Mucosa of rectum (tissue), 2 donors: ENCODE measurements at regions not wholly inside any gene's neighbourhood (a gene's known extent, or its start where the extent isn't known, plus 50 kb on each side); places are given as distances from the start of the nearest gene placed in this dataset.

Experiments used
- H3K27ac ChIP-seq, 2 donors: one replicate each; pipeline ENCODE4 v1.7.0; 2013; ENCODE audit warnings: inconsistent platforms in 2 of 2, low read depth in 2 of 2, low read length in 2 of 2
- H3K27me3 ChIP-seq, 2 donors: one replicate each; pipeline ENCODE4 v1.7.0; 2013; ENCODE audit warnings: low read length in 2 of 2; ENCODE audit not compliant: control insufficient read depth in 2 of 2, insufficient read depth in 2 of 2
- H3K36me3 ChIP-seq, 2 donors: one replicate each; pipeline ENCODE4 v1.7.0; 2013; ENCODE audit warnings: low read length in 2 of 2; ENCODE audit not compliant: control insufficient read depth in 2 of 2, insufficient read depth in 2 of 2
- H3K4me1 ChIP-seq, 2 donors: one replicate each; pipeline ENCODE4 v1.7.0; 2013; ENCODE audit warnings: low read length in 2 of 2, mild to moderate bottlenecking in 1 of 2; ENCODE audit not compliant: control insufficient read depth in 2 of 2, insufficient read depth in 2 of 2
- H3K4me3 ChIP-seq, 2 donors: one replicate each; pipeline ENCODE4 v1.7.0; 2013; ENCODE audit warnings: low read length in 2 of 2
- H3K9ac ChIP-seq, 2 donors: one replicate each; pipeline ENCODE4 v1.7.0; 2013; ENCODE audit warnings: low read length in 2 of 2, low read depth in 1 of 2, mild to moderate bottlenecking in 1 of 2
- H3K9me3 ChIP-seq, 2 donors: one replicate each; pipeline ENCODE4 v1.7.0; 2013; ENCODE audit warnings: low read length in 2 of 2; ENCODE audit not compliant: control insufficient read depth in 2 of 2
- donor health status: healthy.
- donor health status: Normal muscosa, but diverticular disease.

- Histone ChIP-seq H3K27ac (no peak overlapping the region), H3K4me3 (no peak overlapping the region), H3K36me3 (no peaks in the 10 kb centered on the region), H3K9ac (no peak overlapping the region), H3K9me3 (no peaks in the 10 kb centered on the region), H3K27me3 (no peaks in the 10 kb centered on the region), H3K4me1 (no peaks in the 10 kb centered on the region)
Observed at GRCh38 chr2:226625946-226626345, 173.7 kb downstream of the IRS1 start.

- Histone ChIP-seq H3K9me3 (no peaks in the 10 kb centered on the region), H3K27me3 (no peaks in the 10 kb centered on the region), H3K4me3 (no peak overlapping the region), H3K9ac (no peak overlapping the region), H3K27ac (peak overlapping the region in 1 of 2 donors; percentile 52), H3K36me3 (no peaks in the 10 kb centered on the region), H3K4me1 (peaks cover 4 to 6% of the 10 kb centered on the region in 2 donors)
Observed at GRCh38 chr2:226623587-226624368, 175.8 kb downstream of the IRS1 start.

GRCh38 chr2:226622484-226622883 is 177.1 kb downstream of the IRS1 start:
- Histone ChIP-seq H3K4me1 (peaks cover 4 to 9% of the 10 kb centered on the region in 2 donors), H3K27me3 (no peaks in the 10 kb centered on the region), H3K36me3 (no peaks in the 10 kb centered on the region), H3K9me3 (no peaks in the 10 kb centered on the region), H3K9ac (no peak overlapping the region), H3K27ac (no peak overlapping the region), H3K4me3 (no peak overlapping the region)

- H3K36me3 ChIP-seq: no peaks in the 10 kb centered on the region
- no peaks in the 10 kb centered on the region for H3K9me3 ChIP-seq
- H3K9ac ChIP-seq: peak overlapping the region in 1 of 2 donors; percentile 29
- no peak overlapping the region for H3K27ac ChIP-seq
- H3K4me3 ChIP-seq: no peak overlapping the region
- peaks cover 4 to 9% of the 10 kb centered on the region in 2 donors for H3K4me1 ChIP-seq
- no peaks in the 10 kb centered on the region for H3K27me3 ChIP-seq
Observed at GRCh38 chr2:226620176-226620575, 179.4 kb downstream of the IRS1 start.

- H3K9me3 ChIP-seq: no peaks in the 10 kb centered on the region
- no peak overlapping the region for H3K4me3 ChIP-seq
- peak overlapping the region in 1 of 2 donors; percentile 29 for H3K9ac ChIP-seq
- no peak overlapping the region for H3K27ac ChIP-seq
- H3K36me3 ChIP-seq: no peaks in the 10 kb centered on the region
- H3K4me1 ChIP-seq: peaks cover 4 to 9% of the 10 kb centered on the region in 2 donors
- H3K27me3 ChIP-seq: no peaks in the 10 kb centered on the region
Observed at GRCh38 chr2:226619707-226620106, 179.9 kb downstream of the IRS1 start.

GRCh38 chr2:226618875-226619605 is 180.6 kb downstream of the IRS1 start:
- Histone ChIP-seq H3K9me3 (no peaks in the 10 kb centered on the region), H3K27ac (no peak overlapping the region), H3K27me3 (no peaks in the 10 kb centered on the region), H3K4me1 (peaks cover 4 to 9% of the 10 kb centered on the region in 2 donors), H3K9ac (no peak overlapping the region), H3K4me3 (no peak overlapping the region), H3K36me3 (no peaks in the 10 kb centered on the region)

- Histone ChIP-seq H3K27ac (no peak overlapping the region), H3K9ac (no peak overlapping the region), H3K27me3 (no peaks in the 10 kb centered on the region), H3K36me3 (no peaks in the 10 kb centered on the region), H3K9me3 (no peaks in the 10 kb centered on the region), H3K4me3 (no peak overlapping the region), H3K4me1 (peaks cover 4 to 9% of the 10 kb centered on the region in 2 donors)
Observed at GRCh38 chr2:226618544-226618874, 181.1 kb downstream of the IRS1 start.

GRCh38 chr2:226615891-226616290 is 183.7 kb downstream of the IRS1 start:
- peaks cover 4 to 9% of the 10 kb centered on the region in 2 donors for H3K4me1 ChIP-seq
- H3K4me3 ChIP-seq: no peak overlapping the region
- no peaks in the 10 kb centered on the region for H3K36me3 ChIP-seq
- no peaks in the 10 kb centered on the region for H3K9me3 ChIP-seq
- H3K27ac ChIP-seq: no peak overlapping the region
- no peak overlapping the region for H3K9ac ChIP-seq
- H3K27me3 ChIP-seq: no peaks in the 10 kb centered on the region

- Histone ChIP-seq H3K9me3 (no peaks in the 10 kb centered on the region), H3K36me3 (no peaks in the 10 kb centered on the region), H3K27me3 (no peaks in the 10 kb centered on the region), H3K4me3 (no peak overlapping the region), H3K4me1 (no peaks in the 10 kb centered on the region), H3K9ac (no peak overlapping the region), H3K27ac (no peak overlapping the region)
Observed at GRCh38 chr2:226611944-226612318, 187.7 kb downstream of the IRS1 start.

- Histone ChIP-seq H3K36me3 (no peaks in the 10 kb centered on the region), H3K27ac (no peak overlapping the region), H3K4me3 (no peak overlapping the region), H3K27me3 (no peaks in the 10 kb centered on the region), H3K9ac (no peak overlapping the region), H3K9me3 (no peaks in the 10 kb centered on the region), H3K4me1 (no peaks in the 10 kb centered on the region)
Observed at GRCh38 chr2:226611196-226611943, 188.2 kb downstream of the IRS1 start.
